ENCODE measurements at regions not wholly inside any gene's neighbourhood (a gene's known extent, or its start where the extent isn't known, plus 50 kb on each side); places are given as distances from the start of the nearest gene placed in this dataset.

- H3K27ac ChIP-seq = no peak overlapping the region
- no peak for DNase-seq
- intact Hi-C loops (cut with DNase I; ENCODE audit: low total_unique reads) = no loop called here
- 57 to 74% (median 69%) methylated on average over 5 of the region's 5 CpGs for WGBS, 5 donors
- no peak overlapping the region for H3K4me3 ChIP-seq
- TF ChIP-seq CTCF (IDR thresholded peaks at IDR 0.05) = no peak
- TF ChIP-seq EP300 (IDR thresholded peaks at IDR 0.05) = no peak
- no peak for TF ChIP-seq POLR2A (IDR thresholded peaks at IDR 0.05)
- no peak for TF ChIP-seq POLR2AphosphoS5 (IDR thresholded peaks at IDR 0.05)
- H3K27me3 ChIP-seq = no peaks in the 10 kb centered on the region
- peaks cover 0 to 6% (median 0%) of the 10 kb centered on the region in 4 donors for H3K4me1 ChIP-seq
- H3K36me3 ChIP-seq = no peaks in the 10 kb centered on the region
- H3K9me3 ChIP-seq = no peaks in the 10 kb centered on the region
These were observed 145.8 kb upstream of the SAMSN1 start for GRCh38 chr21:14691914-14692313.

GRCh38 chr21:14690886-14691285 lies 144.8 kb upstream of the SAMSN1 start:
- intact Hi-C loops (cut with DNase I; ENCODE audit: low total_unique reads) = no loop called here
- H3K4me3 ChIP-seq = no peak overlapping the region
- 73 to 78% (median 75%) methylated on average over 2 of the region's 2 CpGs for WGBS, 5 donors
- no peaks in the 10 kb centered on the region for H3K9me3 ChIP-seq
- no peaks in the 10 kb centered on the region for H3K36me3 ChIP-seq
- no peaks in the 10 kb centered on the region for H3K27me3 ChIP-seq
- DNase-seq = no peak
- peaks cover 0 to 9% (median 0%) of the 10 kb centered on the region in 4 donors for H3K4me1 ChIP-seq
- TF ChIP-seq POLR2A (IDR thresholded peaks at IDR 0.05) (no peak), EP300 (IDR thresholded peaks at IDR 0.05) (no peak), POLR2AphosphoS5 (IDR thresholded peaks at IDR 0.05) (no peak), CTCF (IDR thresholded peaks at IDR 0.05) (no peak)
- H3K27ac ChIP-seq = no peak overlapping the region

- Histone ChIP-seq H3K4me3 (no peak overlapping the region), H3K27ac (no peak overlapping the region), H3K27me3 (no peaks in the 10 kb centered on the region), H3K4me1 (peaks cover 0 to 19% (median 0%) of the 10 kb centered on the region in 4 donors), H3K9me3 (no peaks in the 10 kb centered on the region), H3K36me3 (no peaks in the 10 kb centered on the region)
- no peak for DNase-seq
- intact Hi-C loops (cut with DNase I; ENCODE audit: low total_unique reads) = no loop called here
- TF ChIP-seq POLR2A (IDR thresholded peaks at IDR 0.05) = no peak
- TF ChIP-seq POLR2AphosphoS5 (IDR thresholded peaks at IDR 0.05) = no peak
- WGBS, 5 donors = 89 to 97% (median 96%) methylated on average over 3 of the region's 3 CpGs
These were observed 142.8 kb upstream of the SAMSN1 start for GRCh38 chr21:14688936-14689335.

GRCh38 chr21:14688412-14688811 lies 142.3 kb upstream of the SAMSN1 start:
- no peak overlapping the region for H3K4me3 ChIP-seq
- TF ChIP-seq POLR2AphosphoS5 (IDR thresholded peaks at IDR 0.05) (no peak), CTCF (IDR thresholded peaks at IDR 0.05) (no peak), EP300 (IDR thresholded peaks at IDR 0.05) (no peak), POLR2A (IDR thresholded peaks at IDR 0.05) (no peak)
- H3K27me3 ChIP-seq = no peaks in the 10 kb centered on the region
- 75 to 92% (median 86%) methylated on average over 3 of the region's 3 CpGs for WGBS, 5 donors
- no peaks in the 10 kb centered on the region for H3K36me3 ChIP-seq
- intact Hi-C loops (cut with DNase I; ENCODE audit: low total_unique reads) = no loop called here
- peaks cover 0 to 19% (median 0%) of the 10 kb centered on the region in 4 donors for H3K4me1 ChIP-seq
- H3K27ac ChIP-seq = no peak overlapping the region
- H3K9me3 ChIP-seq = no peaks in the 10 kb centered on the region
- no peak for DNase-seq

- Histone ChIP-seq H3K27ac (peak overlapping the region in 2 of 5 donors; percentile 19 to 54), H3K27me3 (no peaks in the 10 kb centered on the region), H3K9me3 (no peaks in the 10 kb centered on the region), H3K4me3 (no peak overlapping the region), H3K4me1 (peaks cover 0 to 19% (median 0%) of the 10 kb centered on the region in 4 donors), H3K36me3 (no peaks in the 10 kb centered on the region)
- no peak for DNase-seq
- TF ChIP-seq EP300 (IDR thresholded peaks at IDR 0.05) (no peak), CTCF (IDR thresholded peaks at IDR 0.05) (no peak), POLR2A (IDR thresholded peaks at IDR 0.05) (no peak), POLR2AphosphoS5 (IDR thresholded peaks at IDR 0.05) (no peak)
- intact Hi-C loops (cut with DNase I; ENCODE audit: low total_unique reads) = no loop called here
These were observed 141.1 kb upstream of the SAMSN1 start for GRCh38 chr21:14687268-14687625.
